Stimulated activated memory B cell treated with anti-CD40 and anti-IgM and Interleukin-4, amounts not matched to agents 10 μg/mL and 1 μg/mL and 100 μg/mL, for 72 hours (primary cell): ENCODE measurements at regions not wholly inside any gene's neighbourhood (a gene's known extent, or its start where the extent isn't known, plus 50 kb on each side); places are given as distances from the start of the nearest gene placed in this dataset.

Experiments used
- ATAC-seq: fragments of 150-1000 bp; cut with Tn5 transposase; 2 replicates; pipeline ENCODE4 v1.10.0; 2021
- H3K27ac Mint-ChIP-seq: one replicate; pipeline ENCODE4 v1.8.0; 2022; ENCODE audit warnings: mild to moderate bottlenecking, mixed read lengths
- H3K27me3 Mint-ChIP-seq: one replicate; pipeline ENCODE4 v1.8.0; 2022; ENCODE audit warnings: mixed read lengths
- H3K36me3 Mint-ChIP-seq: one replicate; pipeline ENCODE4 v1.8.0; 2022; ENCODE audit warnings: mixed read lengths
- H3K4me1 Mint-ChIP-seq: one replicate; pipeline ENCODE4 v1.8.0; 2022; ENCODE audit warnings: mixed read lengths
- H3K4me3 Mint-ChIP-seq: one replicate; pipeline ENCODE4 v1.8.0; 2022; ENCODE audit warnings: mild to moderate bottlenecking, moderate library complexity, mixed read lengths
- H3K9me3 Mint-ChIP-seq: one replicate; pipeline ENCODE4 v1.8.0; 2022; ENCODE audit warnings: mixed read lengths

DNA sequence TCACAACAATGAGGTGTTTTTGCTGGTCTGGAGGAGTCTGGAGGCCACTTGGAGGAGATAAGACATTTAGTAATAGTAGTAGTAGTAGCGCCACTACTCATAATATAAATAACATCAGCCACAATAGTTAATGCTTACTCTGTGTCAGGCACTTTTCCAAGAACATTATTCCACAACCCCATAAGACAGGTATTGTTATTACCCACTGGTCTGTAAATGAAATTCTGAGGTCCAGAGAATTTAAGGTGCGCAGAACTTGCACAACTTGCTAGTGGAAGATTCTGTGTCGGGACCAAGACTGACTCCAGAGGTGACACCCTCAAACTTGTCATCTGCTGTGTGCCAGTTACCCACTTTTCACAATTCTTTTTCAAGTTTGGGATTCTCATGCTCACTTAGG, 106.5 kb downstream of the MRM1 start:
- Mint-ChIP-seq H3K4me1 (peaks cover 5% of the 10 kb centered on the region), H3K27ac (no peak overlapping the region), H3K27me3 (peaks cover 36% of the 10 kb centered on the region), H3K36me3 (no peaks in the 10 kb centered on the region), H3K9me3 (no peaks in the 10 kb centered on the region), H3K4me3 (no peak overlapping the region)
- no peak for ATAC-seq

DNA sequence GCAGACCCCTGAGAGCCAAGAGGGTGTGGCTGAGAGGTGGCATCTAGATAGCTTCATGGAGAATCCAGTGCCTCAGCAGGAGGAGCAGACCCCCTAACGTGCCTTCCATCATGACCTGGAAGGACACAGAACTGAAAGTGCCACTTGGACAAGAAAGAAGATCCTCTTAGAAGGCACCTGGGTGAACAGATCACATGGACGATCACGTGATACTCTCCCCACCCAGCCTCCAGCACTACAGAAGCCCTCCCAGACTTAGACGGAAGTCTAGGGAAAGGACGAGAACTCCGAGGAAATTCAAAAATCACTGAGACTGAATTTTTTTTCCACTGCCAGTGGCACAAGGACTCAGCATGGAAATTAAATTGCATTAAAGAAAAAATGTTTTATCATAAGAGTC, 113.4 kb downstream of the MRM1 start:
- ATAC-seq = no peak
- Mint-ChIP-seq H3K36me3 (no peaks in the 10 kb centered on the region), H3K4me1 (peaks cover 8% of the 10 kb centered on the region), H3K27ac (no peak overlapping the region), H3K9me3 (peaks cover 7% of the 10 kb centered on the region), H3K4me3 (no peak overlapping the region), H3K27me3 (peaks cover 23% of the 10 kb centered on the region)

DNA sequence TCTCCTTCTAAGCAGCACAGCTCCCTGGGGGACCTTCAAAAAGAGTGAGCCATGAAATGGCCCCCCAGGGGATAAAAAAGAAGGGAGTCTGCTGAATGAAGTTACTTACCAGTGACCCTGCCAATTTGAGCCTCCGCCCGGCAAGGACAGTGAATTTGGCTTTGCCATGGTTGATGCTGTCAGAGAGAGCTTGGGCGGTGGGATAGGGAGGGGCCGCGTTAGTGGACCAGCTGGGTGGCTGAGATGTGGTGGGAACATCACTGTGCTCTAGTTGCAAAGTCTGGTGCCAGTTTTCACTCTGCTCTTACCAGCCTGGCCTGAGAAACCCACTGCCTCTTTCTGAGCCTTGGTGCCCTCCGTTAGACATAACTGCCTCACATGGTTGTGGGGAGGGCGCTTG, 114.6 kb downstream of the MRM1 start:
- Mint-ChIP-seq H3K36me3 (no peaks in the 10 kb centered on the region), H3K9me3 (peaks cover 7% of the 10 kb centered on the region), H3K27me3 (peaks cover 23% of the 10 kb centered on the region), H3K4me1 (peaks cover 8% of the 10 kb centered on the region), H3K27ac (no peak overlapping the region), H3K4me3 (no peak overlapping the region)
- no peak for ATAC-seq

DNA sequence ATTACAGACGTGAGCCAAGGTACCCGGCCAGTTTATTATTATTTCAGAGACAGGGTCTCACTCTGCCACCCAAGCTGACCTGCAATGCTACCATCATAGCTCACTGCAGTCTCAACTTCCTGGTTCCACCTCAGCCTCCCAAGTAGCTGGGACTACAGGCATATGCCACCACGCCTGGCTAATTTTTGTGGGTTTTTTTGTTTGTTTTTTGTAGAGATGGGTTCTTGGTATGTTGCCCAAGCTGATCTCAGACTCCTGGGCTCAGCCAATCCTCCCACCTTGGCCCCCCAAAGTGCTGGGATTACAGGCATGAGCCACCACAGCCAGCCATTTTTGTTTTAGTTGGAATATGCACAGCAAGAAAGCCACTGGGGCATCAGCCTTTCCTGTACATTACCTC, 115.7 kb downstream of the MRM1 start:
- no peak for ATAC-seq
- peaks cover 23% of the 10 kb centered on the region for H3K27me3 Mint-ChIP-seq
- H3K36me3 Mint-ChIP-seq = no peaks in the 10 kb centered on the region
- H3K4me1 Mint-ChIP-seq = peaks cover 18% of the 10 kb centered on the region
- no peak overlapping the region for H3K4me3 Mint-ChIP-seq
- no peak overlapping the region for H3K27ac Mint-ChIP-seq
- peaks cover 7% of the 10 kb centered on the region for H3K9me3 Mint-ChIP-seq

DNA sequence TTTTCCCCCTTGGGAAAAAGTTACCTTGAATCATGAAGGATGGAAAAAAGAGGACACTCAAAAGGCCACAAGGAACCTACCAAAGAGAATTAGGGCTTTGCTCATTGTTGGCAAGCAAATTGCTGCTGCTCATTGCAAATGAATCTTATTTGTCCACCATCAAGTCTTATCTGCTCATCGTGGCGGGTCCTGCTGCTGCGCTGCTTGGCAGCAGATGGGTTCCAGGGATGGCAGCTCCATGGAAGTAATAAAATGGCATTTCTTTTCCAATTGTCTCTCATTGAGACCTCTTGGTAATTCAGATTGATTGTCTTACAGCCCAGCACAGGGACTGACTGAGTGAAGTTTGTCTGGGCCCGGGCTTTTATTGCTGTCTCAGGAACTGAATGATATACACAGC, 118.7 kb downstream of the MRM1 start:
- Mint-ChIP-seq H3K27ac (no peak overlapping the region), H3K36me3 (no peaks in the 10 kb centered on the region), H3K27me3 (peaks cover 12% of the 10 kb centered on the region), H3K4me3 (no peak overlapping the region), H3K9me3 (peaks cover 7% of the 10 kb centered on the region), H3K4me1 (peaks cover 37% of the 10 kb centered on the region)
- no peak for ATAC-seq

DNA sequence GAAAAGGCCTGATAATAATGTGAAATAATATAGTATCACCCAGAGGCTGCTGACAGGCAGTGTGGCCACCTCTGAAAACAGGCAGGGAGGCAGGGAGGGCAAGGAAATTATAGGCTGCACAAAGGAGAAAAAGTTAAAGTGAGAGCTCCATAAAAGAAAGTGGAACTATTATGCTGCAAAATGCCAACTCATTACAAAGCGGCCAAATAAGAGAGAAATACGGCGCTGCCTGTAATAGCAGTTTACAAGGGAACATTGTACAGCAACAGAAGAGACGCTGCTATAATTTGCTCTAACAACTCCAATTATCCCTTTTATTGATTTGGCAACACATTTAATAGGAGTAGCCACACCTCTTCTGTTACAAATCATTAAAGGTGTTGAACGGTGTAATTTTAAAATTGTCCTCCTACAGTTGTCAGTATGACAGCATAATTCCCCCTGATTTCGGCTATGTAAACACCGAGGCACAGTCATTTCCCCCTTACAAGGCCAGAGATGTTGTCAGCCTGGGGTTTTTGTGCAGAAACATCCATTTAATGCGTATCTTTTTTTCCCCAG, 120.3 kb downstream of the MRM1 start:
- H3K4me3 Mint-ChIP-seq = peak overlapping the region; percentile 83
- peaks cover 7% of the 10 kb centered on the region for H3K9me3 Mint-ChIP-seq
- peaks cover 37% of the 10 kb centered on the region for H3K4me1 Mint-ChIP-seq
- H3K27me3 Mint-ChIP-seq = peaks cover 12% of the 10 kb centered on the region
- ATAC-seq = peak; percentile 34
- peak overlapping the region; percentile 80 for H3K27ac Mint-ChIP-seq
- no peaks in the 10 kb centered on the region for H3K36me3 Mint-ChIP-seq

DNA sequence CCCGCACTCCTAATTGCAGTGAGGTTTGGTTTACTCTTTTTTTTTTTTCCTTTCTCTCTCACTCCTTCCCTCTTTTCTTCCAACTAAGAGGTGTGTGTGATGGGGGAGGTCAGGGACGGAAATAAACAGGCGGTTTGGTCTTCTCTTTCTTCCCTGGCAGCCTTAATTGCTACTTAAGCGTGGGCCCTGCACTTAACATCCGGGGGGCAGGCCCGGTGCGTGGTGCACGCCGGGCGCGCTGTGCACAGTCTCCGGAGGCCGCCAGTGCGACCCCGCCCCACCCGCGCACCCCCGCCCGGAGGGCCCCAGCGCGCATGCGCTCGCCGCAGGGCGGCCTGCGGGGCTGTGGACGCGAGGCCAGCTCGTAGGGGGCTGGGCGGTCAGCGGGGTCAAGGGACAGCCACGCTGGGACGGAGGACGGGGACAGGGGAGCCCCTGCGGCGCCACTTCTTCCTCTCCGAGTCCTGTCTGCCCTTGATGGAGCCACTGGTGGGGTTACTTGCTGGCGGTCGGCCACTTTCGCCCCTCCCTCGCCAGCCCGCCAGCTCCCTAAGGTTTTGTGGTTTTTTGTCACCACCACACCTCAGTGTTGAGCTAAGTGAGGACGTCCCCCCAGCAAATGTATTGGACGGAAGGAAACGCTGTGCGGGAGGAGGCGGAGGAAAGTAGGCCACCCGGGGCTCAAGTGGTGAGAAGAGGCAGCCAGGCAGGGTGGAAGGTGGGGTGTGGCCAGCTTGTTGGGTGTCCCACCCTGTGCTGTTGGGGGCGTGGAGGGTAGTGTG, 120.9 kb downstream of the MRM1 start:
- peaks cover 37% of the 10 kb centered on the region for H3K4me1 Mint-ChIP-seq
- no peaks in the 10 kb centered on the region for H3K36me3 Mint-ChIP-seq

DNA sequence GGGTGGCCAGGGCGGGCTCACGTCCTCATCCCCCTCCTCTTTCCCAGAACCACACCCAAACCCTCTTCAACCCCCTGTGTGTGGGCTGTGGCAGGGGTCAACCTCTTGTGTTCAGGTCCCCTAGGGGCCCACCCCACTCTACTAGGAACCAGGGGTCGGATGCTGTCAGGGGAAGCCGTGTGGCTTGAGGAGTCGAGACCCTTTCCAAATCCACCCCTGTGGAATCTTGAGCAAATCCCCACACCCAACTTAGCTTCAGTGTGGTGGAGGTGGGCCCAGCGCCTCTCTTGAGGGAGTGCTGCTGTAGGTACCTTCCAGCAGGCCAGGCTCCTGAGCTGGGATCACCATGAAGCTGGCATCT, 121.5 kb downstream of the MRM1 start:
- Mint-ChIP-seq H3K4me1 (peaks cover 37% of the 10 kb centered on the region), H3K27ac (peak overlapping the region; percentile 80), H3K27me3 (peaks cover 12% of the 10 kb centered on the region), H3K36me3 (no peaks in the 10 kb centered on the region), H3K4me3 (peak overlapping the region; percentile 83), H3K9me3 (peaks cover 7% of the 10 kb centered on the region)
- ATAC-seq = no peak

More for the DNA sequence above, 120.9 kb downstream of the MRM1 start:
- peak; percentile 96 for ATAC-seq
- H3K27ac Mint-ChIP-seq = peak overlapping the region; percentile 80
- peaks cover 7% of the 10 kb centered on the region for H3K9me3 Mint-ChIP-seq
- peak overlapping the region; percentile 83 for H3K4me3 Mint-ChIP-seq
- peaks cover 12% of the 10 kb centered on the region for H3K27me3 Mint-ChIP-seq

DNA sequence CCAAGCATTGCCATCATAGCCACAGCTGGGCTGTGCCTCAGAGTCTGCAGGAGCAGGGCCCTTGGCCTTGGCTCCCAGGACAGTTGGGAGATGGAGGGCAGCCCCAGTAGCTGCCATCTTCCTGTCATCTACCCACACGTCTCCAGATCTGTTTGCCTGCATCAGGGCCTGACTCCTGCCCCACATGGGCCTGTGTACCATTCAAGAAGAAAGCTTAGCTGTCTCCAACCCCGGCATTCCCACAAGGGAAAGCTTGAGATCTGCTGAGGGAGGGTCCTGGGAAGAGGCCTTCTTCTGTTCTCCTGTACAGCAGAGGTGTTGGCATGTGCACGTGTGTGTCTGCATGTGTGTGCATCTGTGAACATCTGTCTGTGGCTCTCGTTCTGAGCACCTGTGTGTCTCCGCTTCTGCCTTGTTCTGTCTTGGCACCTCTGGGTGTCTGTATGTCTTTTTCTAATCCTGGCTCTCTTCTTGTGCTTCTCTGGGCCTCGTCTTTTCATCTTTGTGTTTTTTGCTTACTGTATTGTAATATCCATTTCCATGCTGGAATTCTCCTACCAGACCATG, 122.2 kb downstream of the MRM1 start:
- no peak overlapping the region for H3K4me3 Mint-ChIP-seq

DNA sequence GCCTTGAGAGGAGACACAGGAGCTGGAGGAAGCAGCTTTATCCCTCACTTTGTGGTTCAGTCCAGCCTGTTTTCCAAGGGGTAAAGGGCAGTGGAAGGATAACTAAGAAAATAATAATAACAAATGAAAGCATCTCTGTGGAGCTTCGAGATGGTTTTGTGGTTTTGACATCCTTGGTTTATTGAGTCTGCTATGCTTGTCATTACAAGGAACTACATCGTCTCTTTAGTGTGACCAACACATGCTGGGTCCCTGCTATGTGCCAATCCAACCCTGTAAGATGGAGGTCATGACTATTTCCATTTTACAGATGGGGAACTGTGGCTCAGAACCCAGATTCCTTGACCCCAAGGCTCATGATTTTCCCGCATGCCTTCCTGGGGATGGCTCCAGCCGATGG, 124.8 kb downstream of the MRM1 start:
- H3K36me3 Mint-ChIP-seq = no peaks in the 10 kb centered on the region
- ATAC-seq = no peak
- no peaks in the 10 kb centered on the region for H3K9me3 Mint-ChIP-seq
- peaks cover 28% of the 10 kb centered on the region for H3K4me1 Mint-ChIP-seq
- peaks cover 43% of the 10 kb centered on the region for H3K27me3 Mint-ChIP-seq
- H3K27ac Mint-ChIP-seq = no peak overlapping the region
- H3K4me3 Mint-ChIP-seq = no peak overlapping the region

More for the DNA sequence above, 122.2 kb downstream of the MRM1 start:
- H3K4me1 Mint-ChIP-seq = peaks cover 37% of the 10 kb centered on the region
- peaks cover 3% of the 10 kb centered on the region for H3K9me3 Mint-ChIP-seq
- H3K27ac Mint-ChIP-seq = peak overlapping the region; percentile 4
- ATAC-seq = no peak
- H3K27me3 Mint-ChIP-seq = peaks cover 17% of the 10 kb centered on the region
- no peaks in the 10 kb centered on the region for H3K36me3 Mint-ChIP-seq

DNA sequence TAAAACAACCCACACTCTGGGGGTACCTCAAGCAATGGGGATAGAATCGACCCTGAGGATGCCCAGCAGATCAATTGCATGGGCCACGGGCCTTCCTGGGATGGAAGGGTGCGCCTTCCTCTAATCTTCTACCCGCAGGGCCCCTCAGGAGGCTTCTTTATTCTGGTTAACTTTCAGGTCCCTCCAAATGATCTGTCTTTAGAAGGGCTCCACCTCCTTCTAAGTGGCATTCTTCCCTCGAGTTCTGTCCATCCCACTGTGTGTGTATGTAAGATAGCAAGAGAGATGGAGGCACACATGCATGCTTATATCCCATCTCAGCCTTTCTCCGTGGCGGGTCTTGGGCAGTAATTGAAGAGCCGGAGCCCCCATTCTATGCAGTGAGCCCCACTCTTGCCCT, 125.7 kb downstream of the MRM1 start:
- H3K27me3 Mint-ChIP-seq = peaks cover 52% of the 10 kb centered on the region
- no peaks in the 10 kb centered on the region for H3K36me3 Mint-ChIP-seq
- H3K4me1 Mint-ChIP-seq = peaks cover 19% of the 10 kb centered on the region
- H3K27ac Mint-ChIP-seq = no peak overlapping the region
- H3K9me3 Mint-ChIP-seq = no peaks in the 10 kb centered on the region
- H3K4me3 Mint-ChIP-seq = no peak overlapping the region
- ATAC-seq = no peak

DNA sequence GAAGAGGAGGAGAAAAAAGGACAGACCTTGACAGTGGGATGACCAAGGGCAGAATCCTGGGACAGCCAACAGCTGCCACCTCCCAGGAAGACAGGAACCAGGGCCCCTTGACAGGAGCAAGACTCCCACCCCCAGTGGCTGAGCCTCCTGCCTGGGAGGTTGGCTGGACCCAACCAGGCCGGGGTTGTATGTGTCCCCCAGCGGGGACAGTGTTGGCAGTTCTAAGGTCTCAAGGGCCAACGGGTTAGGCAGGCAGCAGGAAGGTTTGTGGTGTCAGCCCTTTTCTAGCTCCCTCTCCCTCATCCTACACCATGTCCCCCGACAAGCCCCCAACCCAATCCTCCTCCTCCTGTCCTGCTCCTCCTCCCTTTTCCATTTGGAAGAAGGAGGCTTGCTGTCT, 126.2 kb downstream of the MRM1 start:
- H3K27ac Mint-ChIP-seq = no peak overlapping the region
- ATAC-seq = no peak
- H3K36me3 Mint-ChIP-seq = no peaks in the 10 kb centered on the region
- no peak overlapping the region for H3K4me3 Mint-ChIP-seq
- peaks cover 14% of the 10 kb centered on the region for H3K4me1 Mint-ChIP-seq
- H3K9me3 Mint-ChIP-seq = no peaks in the 10 kb centered on the region
- peaks cover 57% of the 10 kb centered on the region for H3K27me3 Mint-ChIP-seq

DNA sequence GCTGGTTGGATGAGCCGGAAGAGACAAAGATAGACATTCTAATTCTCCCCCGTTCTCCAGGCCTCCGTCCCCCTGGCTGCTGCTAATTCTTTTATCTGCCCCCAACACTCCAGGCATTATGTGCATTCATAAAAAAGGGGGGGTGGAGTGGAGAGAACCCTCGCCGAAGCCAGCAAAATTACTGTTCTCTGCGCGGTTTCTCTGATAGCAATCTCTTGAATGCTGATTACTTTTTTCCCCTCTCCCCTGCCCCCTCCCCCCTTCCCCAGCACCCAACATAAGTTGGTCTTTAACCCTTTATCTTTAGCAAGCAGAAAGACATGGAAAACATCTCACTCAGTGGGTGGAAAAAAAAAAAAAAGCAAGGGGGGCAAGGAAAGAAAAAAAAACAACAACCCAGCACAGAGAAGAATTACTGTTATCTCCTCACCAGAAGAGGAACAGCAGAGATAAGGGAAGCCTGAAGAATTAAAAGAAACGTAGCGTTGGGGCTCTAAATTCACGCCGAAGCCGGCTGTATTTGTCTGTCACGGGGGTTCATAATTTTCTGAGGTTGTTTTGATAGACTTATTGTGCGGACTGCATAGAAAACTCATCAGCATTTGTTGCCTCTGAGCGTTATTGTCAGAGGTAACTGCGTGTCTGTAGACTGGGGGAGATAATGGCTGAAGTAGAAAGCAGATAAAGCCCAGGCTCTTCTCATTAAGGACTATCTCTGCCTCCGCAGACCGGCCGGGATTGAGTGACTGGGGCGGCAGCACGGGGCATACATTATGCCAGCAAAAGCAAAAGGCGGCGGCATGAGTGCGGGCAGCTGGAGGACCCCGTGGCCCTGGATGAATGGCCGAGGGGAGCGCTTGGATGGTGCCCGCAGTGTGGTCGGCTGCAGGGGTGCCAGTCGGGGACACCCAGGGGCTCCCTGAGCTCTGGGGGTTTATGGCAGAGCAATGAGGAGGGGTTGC, 126.9 kb downstream of the MRM1 start:
- Mint-ChIP-seq H3K27me3 (peaks cover 63% of the 10 kb centered on the region), H3K9me3 (no peaks in the 10 kb centered on the region), H3K4me1 (peaks cover 8% of the 10 kb centered on the region), H3K36me3 (no peaks in the 10 kb centered on the region), H3K27ac (no peak overlapping the region), H3K4me3 (no peak overlapping the region)
- no peak for ATAC-seq

DNA sequence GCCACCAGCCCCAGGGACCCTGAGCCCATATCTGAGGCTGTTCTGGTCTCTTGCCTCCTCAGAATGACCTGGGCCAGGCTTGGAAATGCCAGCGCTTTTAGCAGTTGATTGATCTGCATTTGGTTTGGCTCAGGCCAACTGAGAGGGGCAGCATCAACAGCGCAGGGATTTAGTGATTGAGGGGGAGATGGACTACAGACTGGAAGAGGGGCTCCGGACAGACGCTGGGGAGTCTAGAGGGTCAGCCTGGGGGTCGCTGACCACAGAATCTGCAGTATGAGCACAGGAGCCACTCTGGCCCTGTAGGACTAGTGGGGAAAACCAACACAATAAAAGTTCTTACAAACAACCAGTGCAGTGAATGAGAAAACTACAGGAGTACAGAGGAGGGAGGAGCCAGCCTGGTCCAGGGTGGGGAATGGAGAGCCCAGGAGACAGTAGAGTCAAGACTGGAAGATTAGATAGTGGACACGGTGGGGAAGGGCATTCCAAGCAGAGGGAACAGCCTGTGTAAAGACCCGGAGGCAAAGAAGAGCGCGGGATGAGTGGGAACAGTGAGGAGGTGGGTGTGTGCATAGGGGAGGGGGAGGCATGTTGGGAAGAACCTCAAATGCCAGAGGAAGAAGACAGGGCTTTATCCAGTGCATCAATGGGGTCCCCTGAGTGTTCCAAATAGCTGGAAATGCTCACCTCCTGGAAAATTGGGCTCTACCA, 128.9 kb downstream of the MRM1 start:
- peaks cover 70% of the 10 kb centered on the region for H3K27me3 Mint-ChIP-seq
- ATAC-seq = no peak
- H3K4me1 Mint-ChIP-seq = no peaks in the 10 kb centered on the region
- H3K36me3 Mint-ChIP-seq = no peaks in the 10 kb centered on the region
- H3K9me3 Mint-ChIP-seq = no peaks in the 10 kb centered on the region
- no peak overlapping the region for H3K27ac Mint-ChIP-seq
- no peak overlapping the region for H3K4me3 Mint-ChIP-seq
